ENCODE measurements at regions not wholly inside any gene's neighbourhood (a gene's known extent, or its start where the extent isn't known, plus 50 kb on each side); places are given as distances from the start of the nearest gene placed in this dataset.

- Histone ChIP-seq H3K27me3 (ENCODE audit: insufficient read depth) (no peaks in the 10 kb centered on the region), H4K20me1 (ENCODE audit: insufficient read depth) (no peaks in the 10 kb centered on the region), H3K9ac (no peak overlapping the region), H2AFZ (ENCODE audit: low read depth) (no peak overlapping the region), H3K9me2 (0 out of 2 replicates have a peak, but pooled peaks cover 5% of the 10 kb centered on the region), H3K4me2 (no peak overlapping the region), H3F3A (replicated peaks; ENCODE audit: insufficient read depth) (no peaks in the 10 kb centered on the region), H3K9me3 (peaks cover 7% of the 10 kb centered on the region; the same call in 1 of the 2 replicates), H3K4me3 (ENCODE audit: low read depth in 2 of 2, low read length in 1 of 2) (no peak overlapping the region), H3K79me2 (ENCODE audit: insufficient read depth) (no peaks in the 10 kb centered on the region), H3K36me3 (replicated peaks in 1 of 2; ENCODE audit: control insufficient read depth in 1 of 2, insufficient read depth in 2 of 2, low read length in 1 of 2) (no peaks in the 10 kb centered on the region), H3K27ac (ENCODE audit: low read depth in 2 of 2, low read length in 1 of 2) (no peak overlapping the region), H3K4me1 (ENCODE audit: control insufficient read depth in 1 of 2, insufficient read depth in 2 of 2, low read depth in 1 of 2, low read length in 1 of 2) (no peaks in the 10 kb centered on the region)
- DNase-seq = no peak
- no peak for TF ChIP-seq JUND (IDR thresholded peaks at IDR 0.05)
- no peak for TF ChIP-seq RXRA (IDR thresholded peaks at IDR 0.05; ENCODE audit: borderline replicate concordance, low read depth)
- TF ChIP-seq CTCF (IDR thresholded peaks at IDR 0.05) = no peak
- TF ChIP-seq ELF1 (IDR thresholded peaks at IDR 0.05) = no peak
- TF ChIP-seq EZH2phosphoT487 (IDR thresholded peaks at IDR 0.05; ENCODE audit: borderline replicate concordance, low read depth) = no peak
- no peak for TF ChIP-seq NFIC (IDR thresholded peaks at IDR 0.05; ENCODE audit: borderline replicate concordance)
- TF ChIP-seq USF1 (IDR thresholded peaks at IDR 0.05; ENCODE audit: borderline replicate concordance, low read depth) = no peak
- TF ChIP-seq USF2 (IDR thresholded peaks at IDR 0.05; ENCODE audit: borderline replicate concordance, low read depth, low read length) = no peak
- TF ChIP-seq GATA2 (CRISPR knock-in tag; IDR thresholded peaks at IDR 0.05) = no peak
- no peak for TF ChIP-seq PBX3 (IDR thresholded peaks at IDR 0.05)
- TF ChIP-seq IRF3 (IDR thresholded peaks at IDR 0.05; ENCODE audit: low read depth, low read length) = no peak
- TF ChIP-seq RCOR1 (IDR thresholded peaks at IDR 0.05; ENCODE audit: low read length) = no peak
- no peak for TF ChIP-seq FOXJ3 (CRISPR knock-in tag; IDR thresholded peaks at IDR 0.05)
- no peak for TF ChIP-seq CHD2 (IDR thresholded peaks at IDR 0.05; ENCODE audit: low read length, partially characterized antibody)
- ChIA-PET CTCF (no interaction called here), POLR2A (no interaction called here)
- WGBS (ENCODE audit: low lambda C conversion rate) = 10% methylated on average over 2 of the region's 2 CpGs
Measured at GRCh38 chr2:34486965-34487364, 887.9 kb upstream of the FAM98A start.

Data from SK-N-SH (cell line).